CD4-positive, alpha-beta T cell (primary cell): ENCODE measurements at regions not wholly inside any gene's neighbourhood (a gene's known extent, or its start where the extent isn't known, plus 50 kb on each side); places are given as distances from the start of the nearest gene placed in this dataset.

Experiments used
- ATAC-seq: fragments of 200-7000 bp; cut with Tn5 transposase; one replicate; pipeline ENCODE4 v1.10.0; 2022; ENCODE audit warnings: mild to moderate bottlenecking; ENCODE audit not compliant: poor library complexity
- CTCF ChIA-PET: fragments of 350-600 bp; sonication (Branson Sonifier 250); formaldehyde crosslinking; loops from one replicate; lab custom pipeline; 2021; ENCODE audit warnings: antibody characterized with exemption, inconsistent platforms; lab: Charles Lee
- POLR2A ChIA-PET: fragments of 350-600 bp; sonication (Branson Sonifier 250); formaldehyde crosslinking; loops from one replicate; lab custom pipeline; 2021; ENCODE audit warnings: antibody characterized with exemption, inconsistent platforms; lab: Charles Lee
- DNase-seq, 14 experiments: peaks; one replicate each; pipeline ENCODE4 v3.0.0-alpha.2; 2013 to 2020; ENCODE audit warnings: mixed read lengths in 2 of 14
- H3K27ac ChIP-seq, 2 donors: one replicate each; pipeline versions ENCODE4 v1.5.1 to v1.7.0; 2013; ENCODE audit warnings: low read length in 2 of 2, low read depth in 1 of 2, mild to moderate bottlenecking in 1 of 2
- H3K27me3 ChIP-seq, 2 experiments: 1 replicate in 1 of 2; 2 replicates in 1 of 2; pipeline versions ENCODE4 v1.6.1 to v1.7.0; 2013; ENCODE audit warnings: low read length in 2 of 2, control low read depth in 1 of 2, mild to moderate bottlenecking in 1 of 2, moderate library complexity in 1 of 2; ENCODE audit not compliant: insufficient read depth in 2 of 2, control insufficient read depth in 1 of 2
- H3K36me3 ChIP-seq: one replicate; pipeline ENCODE4 v1.6.1; 2013; ENCODE audit warnings: low read length, control low read depth; ENCODE audit not compliant: insufficient read depth
- H3K4me1 ChIP-seq: one replicate; pipeline ENCODE4 v1.6.1; 2013; ENCODE audit warnings: low read length, control low read depth; ENCODE audit not compliant: insufficient read depth
- H3K4me3 ChIP-seq: one replicate; pipeline ENCODE4 v1.5.1; 2013; ENCODE audit warnings: mild to moderate bottlenecking, low read length, moderate library complexity
- H3K9me3 ChIP-seq, 2 experiments: 1 replicate in 1 of 2; 2 replicates in 1 of 2; pipeline versions ENCODE4 v1.6.1 to v1.7.0; 2013; ENCODE audit warnings: low read length in 2 of 2, mild to moderate bottlenecking in 2 of 2, control low read depth in 1 of 2, moderate library complexity in 1 of 2; ENCODE audit not compliant: control insufficient read depth in 1 of 2, insufficient read depth in 1 of 2
- H3K27ac Mint-ChIP-seq: one replicate; pipeline ENCODE4 v1.8.0; 2020; ENCODE audit warnings: mixed read lengths
- H3K27me3 Mint-ChIP-seq: one replicate; pipeline ENCODE4 v1.8.0; 2021; ENCODE audit warnings: mixed read lengths
- H3K36me3 Mint-ChIP-seq: one replicate; pipeline ENCODE4 v1.8.0; 2021; ENCODE audit warnings: low read depth, mixed read lengths
- H3K4me1 Mint-ChIP-seq: one replicate; pipeline ENCODE4 v1.8.0; 2021; ENCODE audit warnings: low read depth, mixed read lengths
- H3K4me3 Mint-ChIP-seq: one replicate; pipeline ENCODE4 v1.8.0; 2020; ENCODE audit warnings: mild to moderate bottlenecking, mixed read lengths
- H3K9me3 Mint-ChIP-seq: one replicate; pipeline ENCODE4 v1.8.0; 2020; ENCODE audit warnings: mixed read lengths
- CTCF ChIP-seq: fragments of 200-600 bp; IDR thresholded peaks from one replicate; pipeline ENCODE4 v1.8.0; 2022; ENCODE audit warnings: antibody characterized with exemption, mild to moderate bottlenecking
- intact Hi-C, 2 experiments: fragments of 100-400 bp; cut with DNase I in 1 of 2; cut with micrococcal nuclease in 1 of 2; formaldehyde crosslinking; loops; one replicate each; pipeline versions ENCODE4 v1.15.1 to v1.9.0; 2023 to 2025; cut with DNase I, micrococcal nuclease

GRCh38 chr14:97477353-97477752, 680.2 kb downstream of the VRK1 start:
- Histone ChIP-seq H3K36me3 (no peaks in the 10 kb centered on the region), H3K4me3 (no peak overlapping the region), H3K27ac (no peak overlapping the region), H3K4me1 (no peaks in the 10 kb centered on the region), H3K9me3 (no peaks in the 10 kb centered on the region), H3K27me3 (no peaks in the 10 kb centered on the region)
- DNase-seq (peak in 1 of 14 experiments; percentile 42), ATAC-seq (no peak)
- no peak overlapping the region for H3K27ac Mint-ChIP-seq
- POLR2A ChIA-PET, result no interaction called here
- no peaks in the 10 kb centered on the region for H3K9me3 Mint-ChIP-seq
- peaks cover 15% of the 10 kb centered on the region for H3K4me1 Mint-ChIP-seq
- CTCF ChIA-PET, result interaction anchor here (2.2 kb wide), 1 partner anchor 15 kb away, joined by 4 read pairs; no protein-coding TSS in a partner anchor
- TF ChIP-seq CTCF, result no peak
- H3K4me3 Mint-ChIP-seq, result no peak overlapping the region
- no peaks in the 10 kb centered on the region for H3K27me3 Mint-ChIP-seq
- intact Hi-C loops, result no loop called here
- peaks cover 14% of the 10 kb centered on the region for H3K36me3 Mint-ChIP-seq

- no peaks in the 10 kb centered on the region for H3K9me3 Mint-ChIP-seq
- H3K27ac ChIP-seq, result no peak overlapping the region
- ATAC-seq (no peak), DNase-seq (no peak)
- H3K27me3 Mint-ChIP-seq, result no peaks in the 10 kb centered on the region
- no peak overlapping the region for H3K4me3 ChIP-seq
- H3K27me3 ChIP-seq, result no peaks in the 10 kb centered on the region
- H3K9me3 ChIP-seq, result no peaks in the 10 kb centered on the region
- no peak for TF ChIP-seq CTCF
- no peak overlapping the region for H3K4me3 Mint-ChIP-seq
- no peaks in the 10 kb centered on the region for H3K36me3 ChIP-seq
- ChIA-PET CTCF (no interaction called here), POLR2A (interaction anchor here (0.7 kb wide), 1 partner anchor 208 kb away, joined by 3 read pairs; no protein-coding TSS in a partner anchor)
- no peak overlapping the region for H3K27ac Mint-ChIP-seq
- intact Hi-C loops, result no loop called here
- no peaks in the 10 kb centered on the region for H3K4me1 Mint-ChIP-seq
- no peaks in the 10 kb centered on the region for H3K4me1 ChIP-seq
- no peaks in the 10 kb centered on the region for H3K36me3 Mint-ChIP-seq
Measured at GRCh38 chr14:97485201-97485600, 688.0 kb downstream of the VRK1 start.

- Mint-ChIP-seq H3K36me3 (no peaks in the 10 kb centered on the region), H3K9me3 (no peaks in the 10 kb centered on the region), H3K4me1 (no peaks in the 10 kb centered on the region), H3K4me3 (no peak overlapping the region), H3K27me3 (no peaks in the 10 kb centered on the region), H3K27ac (no peak overlapping the region)
- intact Hi-C loops, result no loop called here
- no peak for TF ChIP-seq CTCF
- no peak overlapping the region for H3K27ac ChIP-seq
- ChIA-PET CTCF (no interaction called here), POLR2A (no interaction called here)
- no peaks in the 10 kb centered on the region for H3K4me1 ChIP-seq
- H3K27me3 ChIP-seq, result no peaks in the 10 kb centered on the region
- H3K9me3 ChIP-seq, result no peaks in the 10 kb centered on the region
- DNase-seq, result no peak
- no peak for ATAC-seq
- no peaks in the 10 kb centered on the region for H3K36me3 ChIP-seq
- H3K4me3 ChIP-seq, result no peak overlapping the region
Measured at GRCh38 chr14:97486601-97487120, 689.5 kb downstream of the VRK1 start.
